HG02759 (cell line): ENCODE measurements at regions not wholly inside any gene's neighbourhood (a gene's known extent, or its start where the extent isn't known, plus 50 kb on each side); places are given as distances from the start of the nearest gene placed in this dataset.
A peak's percentile ranks its signal among the peaks of the same experiment; 100 is the strongest.
"Not testable (repeated sequence)": the region's sequence is repeated elsewhere in the genome, so short reads cannot be mapped to it uniquely, and the experiment has no call there.

Experiments
- ATAC-seq: cut with Tn5 transposase; IDR thresholded peaks from one replicate; pipeline ENCODE4 v1.9.1; 2021; ENCODE audit warnings: mild to moderate bottlenecking, moderate library complexity; ENCODE audit not compliant: unreplicated experiment

DNA sequence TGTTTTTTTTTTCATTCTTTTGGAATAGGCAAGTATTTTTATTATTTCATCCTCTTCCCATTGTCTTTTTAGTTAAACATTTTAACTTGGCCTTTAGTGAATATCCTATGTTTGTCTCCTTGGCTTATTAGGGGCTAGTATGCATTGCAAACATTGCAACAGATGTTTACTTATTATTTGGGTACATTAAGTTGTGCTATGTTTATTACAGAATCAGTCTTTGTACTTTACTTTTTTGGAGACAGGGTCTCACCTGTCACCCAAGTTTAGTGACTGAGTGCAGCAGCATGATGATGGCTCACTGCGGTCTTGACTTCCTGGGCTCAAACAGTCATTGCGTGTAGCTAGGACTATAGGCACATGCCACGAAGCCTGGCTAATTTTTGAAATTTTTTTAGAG, 51.1 kb upstream of the NUDT6 start:
- ATAC-seq, result no peak

DNA sequence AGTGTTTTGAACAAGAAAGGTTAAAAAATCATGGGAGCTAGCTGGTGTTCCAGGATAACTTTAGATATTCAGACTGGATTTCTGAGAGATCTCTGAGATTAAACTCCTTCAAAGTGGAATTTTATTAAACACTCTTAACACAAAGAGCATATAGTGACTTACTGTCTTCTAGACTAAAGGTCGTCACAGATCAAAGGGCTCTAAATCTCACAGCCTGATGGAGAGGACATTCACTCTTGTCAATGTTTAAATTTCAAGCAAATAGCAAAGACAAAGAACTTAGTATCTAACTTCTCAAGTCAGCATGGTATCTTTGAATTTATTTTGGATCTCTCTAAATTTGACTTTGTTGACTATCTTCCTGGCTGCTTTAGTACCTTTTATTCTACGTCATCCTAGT, 53.7 kb upstream of the NUDT6 start:
- no peak for ATAC-seq

DNA sequence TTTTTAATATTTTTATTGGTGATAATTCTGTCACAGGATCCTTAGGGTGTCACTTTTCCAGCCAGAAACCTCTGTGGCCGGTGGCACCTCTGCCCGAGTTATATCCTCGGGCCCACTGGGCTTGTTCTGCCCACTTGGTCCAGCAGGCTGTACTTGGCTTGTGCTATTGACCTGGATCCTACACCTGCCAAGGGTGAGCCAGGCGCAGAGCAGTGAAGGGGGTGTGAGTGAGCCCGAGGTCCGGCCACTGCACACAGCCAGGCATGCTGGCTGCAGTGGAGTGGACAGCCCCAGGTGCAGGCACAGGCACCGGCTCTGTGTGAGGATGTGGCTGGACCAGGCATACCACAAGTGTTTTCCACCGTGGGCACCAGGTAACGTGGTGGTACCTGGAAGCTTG, 54.7 kb upstream of the NUDT6 start:
- ATAC-seq, result no peak

DNA sequence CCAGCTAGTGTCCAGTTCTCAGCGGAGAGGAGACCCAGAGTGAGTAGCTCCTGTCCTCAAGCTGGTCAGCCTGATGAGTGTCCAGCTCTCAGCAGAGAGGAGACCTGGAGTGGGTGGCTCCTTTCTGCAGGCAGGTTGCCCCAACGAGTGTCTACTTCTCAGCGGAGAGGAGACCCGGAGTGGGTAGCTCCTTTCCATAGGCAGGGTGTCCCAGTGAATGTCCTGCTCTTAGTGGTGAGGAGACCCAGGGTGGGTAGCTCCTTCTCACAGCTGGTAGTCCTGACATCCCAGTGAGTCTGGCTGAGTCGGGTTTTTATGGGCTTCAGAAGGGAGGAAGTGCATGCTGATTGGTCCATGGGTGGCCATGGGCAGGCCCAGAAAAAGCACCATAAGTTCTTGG, 55.7 kb upstream of the NUDT6 start:
- ATAC-seq, result no peak

DNA sequence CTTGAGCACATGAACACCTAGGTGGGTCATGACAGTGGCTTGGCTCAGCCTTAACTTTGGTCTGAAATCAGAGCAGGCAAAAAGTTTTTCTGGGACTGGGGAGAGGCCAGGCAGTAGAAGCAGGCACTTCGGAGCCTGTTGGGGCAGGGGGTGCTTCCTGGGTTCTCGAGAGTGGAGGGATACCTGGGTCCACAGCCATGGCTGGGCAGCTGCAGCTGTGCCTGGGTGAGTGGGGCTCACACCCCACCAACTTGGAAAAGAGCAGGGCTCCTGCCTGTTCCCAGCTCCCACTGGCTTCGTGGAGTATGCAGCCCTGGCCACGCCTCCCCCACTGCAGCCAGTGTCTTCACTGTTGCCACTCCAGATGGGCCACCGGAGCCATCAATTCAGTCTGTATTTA, 56.4 kb upstream of the NUDT6 start:
- ATAC-seq, result no peak

DNA sequence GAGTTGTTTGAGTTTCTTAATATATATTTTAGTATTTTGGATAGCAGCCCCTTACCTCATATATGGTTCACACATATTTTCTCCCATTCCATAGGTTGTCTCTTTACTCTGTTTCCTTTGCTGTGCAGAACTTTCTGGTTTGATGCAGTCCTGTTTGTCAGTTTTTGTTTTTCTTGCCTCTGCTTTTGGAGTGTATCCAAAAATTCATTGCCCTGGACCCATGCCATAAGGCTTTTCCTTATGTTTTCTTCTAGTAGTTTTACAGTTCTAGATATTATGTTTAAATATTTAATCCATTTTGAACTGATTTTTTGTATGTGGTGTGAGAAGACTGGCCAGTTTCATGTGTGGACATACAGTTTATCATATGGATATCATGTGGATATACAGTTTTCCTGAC, 58.5 kb upstream of the NUDT6 start:
- ATAC-seq, result no peak

DNA sequence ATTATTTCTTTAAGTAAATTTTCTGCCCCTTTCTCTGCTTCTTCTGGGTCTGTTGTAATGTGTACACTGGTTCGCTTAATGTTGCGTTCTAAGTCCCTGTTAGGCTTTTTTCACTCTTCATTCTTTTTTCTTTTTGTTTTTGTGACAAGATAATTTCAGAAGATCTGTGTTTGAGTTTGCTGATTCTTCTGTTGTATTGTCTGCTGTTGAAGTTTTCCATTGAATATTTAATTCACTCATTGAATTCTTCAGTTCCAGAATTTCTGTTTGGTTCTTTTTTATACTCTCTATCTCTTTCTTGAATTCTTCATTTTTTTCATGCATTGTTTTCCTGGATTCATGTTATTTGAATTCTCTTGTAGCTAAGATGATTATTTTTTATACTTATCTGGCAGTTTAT, 66.3 kb upstream of the NUDT6 start:
- no peak for ATAC-seq

DNA sequence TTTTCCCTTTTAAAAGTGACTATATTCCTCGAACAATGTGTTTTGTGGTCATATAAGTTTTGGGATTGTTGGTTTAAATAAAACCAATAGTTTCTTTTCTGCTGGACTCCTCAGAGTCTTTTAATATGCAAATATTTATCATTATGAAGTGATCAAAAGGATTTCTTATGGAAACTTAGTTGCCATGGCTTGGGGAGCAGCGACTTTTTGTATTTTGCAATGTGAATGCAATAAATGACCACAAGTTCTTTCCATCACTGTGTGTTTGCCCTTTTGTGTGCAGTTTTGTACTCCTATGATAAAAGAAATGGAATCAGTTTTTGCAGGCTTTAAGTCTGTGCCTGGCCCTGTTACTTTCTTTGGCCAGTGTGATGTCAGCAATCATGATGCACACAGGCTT, 68.5 kb upstream of the NUDT6 start:
- ATAC-seq, result no peak

DNA sequence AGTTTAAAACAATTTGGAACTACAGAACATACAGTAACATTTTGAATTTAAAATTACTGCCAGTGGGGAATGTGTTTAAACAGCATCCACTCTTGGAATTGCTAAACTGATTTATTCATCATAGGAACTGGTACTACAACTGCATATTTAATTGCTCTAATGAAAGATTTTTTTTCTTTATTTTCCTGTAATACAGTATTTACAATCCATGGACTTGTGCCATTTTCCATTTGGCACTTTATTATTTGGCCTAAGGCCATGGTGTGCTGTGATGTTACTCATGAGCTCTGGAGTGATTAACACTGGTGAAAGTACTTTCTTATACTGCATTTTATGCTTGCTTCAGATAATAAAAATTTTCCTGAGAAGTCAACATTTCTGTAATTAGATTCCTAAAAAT, 69.7 kb upstream of the NUDT6 start:
- no peak for ATAC-seq

DNA sequence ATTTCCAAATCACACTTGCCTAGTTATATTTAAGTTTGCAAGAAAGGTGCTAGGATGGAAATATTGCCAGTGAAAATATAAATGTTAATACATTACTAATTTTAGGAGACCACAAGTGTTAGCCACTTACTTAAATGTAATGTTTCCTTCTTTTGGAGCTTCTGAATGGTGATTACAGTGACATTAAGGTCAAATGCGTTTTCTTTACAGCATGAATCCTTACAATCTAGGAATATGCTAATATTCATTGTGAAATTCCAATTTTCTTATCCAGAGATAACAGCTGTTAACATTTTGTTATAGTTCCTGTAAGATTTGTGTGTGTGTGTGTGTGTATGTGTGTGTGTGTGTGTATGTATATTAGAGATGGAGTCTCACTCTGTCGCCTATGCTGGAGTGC, 70.2 kb upstream of the NUDT6 start:
- ATAC-seq, result no peak

DNA sequence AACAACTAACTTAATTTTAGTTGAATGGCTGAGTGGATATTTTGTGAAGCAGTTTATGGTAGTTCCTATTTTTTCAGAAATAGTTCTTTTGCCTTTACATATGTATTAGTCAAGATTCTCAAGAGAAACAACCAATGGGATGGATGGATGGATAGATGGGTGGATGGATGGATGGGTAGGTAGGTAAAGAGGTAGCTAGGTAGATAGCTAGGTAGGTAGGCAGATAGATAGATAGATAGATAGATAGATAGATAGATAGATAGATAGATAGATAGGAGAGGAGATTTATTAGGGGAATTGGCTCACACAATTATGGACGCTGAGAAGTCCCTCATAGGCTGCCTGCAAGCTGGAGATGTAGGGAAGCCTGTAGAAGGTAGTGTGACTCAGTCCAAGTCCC, 74.0 kb upstream of the NUDT6 start:
- ATAC-seq, result no peak

DNA sequence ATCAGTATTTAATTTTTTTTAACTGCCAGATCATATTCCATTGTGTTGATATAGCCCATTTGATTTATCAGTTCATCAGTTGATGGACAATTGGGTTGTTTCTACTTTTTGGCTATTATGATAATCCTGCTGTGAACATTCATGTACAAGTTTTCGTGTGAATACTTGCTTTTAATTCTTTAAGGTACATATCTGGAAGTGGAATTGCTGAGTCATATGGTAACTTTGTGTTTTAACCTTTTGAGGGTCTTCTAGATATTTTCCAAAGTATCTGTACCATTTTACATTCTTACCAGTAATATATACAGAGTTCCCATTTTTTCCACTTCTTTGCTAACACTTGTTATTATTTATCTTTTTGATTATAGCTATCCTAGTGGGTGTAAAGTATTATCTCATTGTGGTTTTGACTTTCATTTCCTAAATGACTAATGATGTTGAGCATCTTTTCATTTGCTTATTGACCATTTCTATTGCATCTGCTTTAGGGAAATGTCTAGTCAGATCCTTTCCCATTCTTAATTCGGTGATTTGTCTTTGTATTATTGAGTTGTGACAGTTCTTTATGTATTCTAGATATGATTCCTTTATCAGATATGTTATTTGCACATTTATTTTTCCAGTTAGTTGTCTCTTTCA, 75.2 kb upstream of the NUDT6 start:
- peak; percentile 66 for ATAC-seq

DNA sequence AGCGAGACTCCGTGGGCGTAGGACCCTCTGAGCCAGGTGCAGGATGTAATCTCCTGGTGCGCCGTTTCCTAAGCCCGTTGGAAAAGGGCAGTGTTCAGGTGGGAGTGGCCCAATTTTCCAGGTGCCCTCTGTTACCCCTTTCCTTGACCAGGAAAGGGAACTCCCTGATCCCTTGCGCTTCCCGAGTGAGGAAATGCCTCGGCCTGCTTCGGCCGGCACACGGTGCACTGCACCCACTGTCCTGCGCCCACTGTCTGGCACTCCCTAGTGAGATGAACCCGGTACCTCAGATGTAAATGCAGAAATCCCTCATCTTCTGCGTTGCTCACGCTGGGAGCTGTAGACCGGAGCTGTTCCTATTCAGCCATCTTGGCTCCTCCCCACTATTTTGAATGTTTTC, 81.7 kb upstream of the NUDT6 start:
- not testable (repeated sequence) for ATAC-seq

DNA sequence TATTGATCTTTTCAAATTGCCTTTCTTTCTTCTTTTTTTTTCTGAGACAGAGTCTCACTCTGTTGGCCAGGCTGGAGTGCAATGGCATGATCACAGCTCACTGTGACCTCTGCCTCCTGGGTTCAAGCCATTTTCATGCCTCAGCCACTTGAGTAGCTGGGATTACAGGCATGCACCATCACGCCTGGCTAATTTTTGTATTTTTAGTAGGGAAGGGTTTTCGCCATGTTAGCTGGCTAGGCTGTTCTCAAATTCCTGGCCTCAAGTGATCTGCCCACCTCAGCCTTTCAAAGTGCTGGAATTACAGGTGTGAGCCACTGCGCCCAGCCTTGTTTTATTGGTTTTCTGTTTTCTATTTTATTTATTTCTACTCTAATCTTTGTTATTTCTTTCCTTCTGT, 82.7 kb upstream of the NUDT6 start:
- ATAC-seq, result not testable (repeated sequence)

DNA sequence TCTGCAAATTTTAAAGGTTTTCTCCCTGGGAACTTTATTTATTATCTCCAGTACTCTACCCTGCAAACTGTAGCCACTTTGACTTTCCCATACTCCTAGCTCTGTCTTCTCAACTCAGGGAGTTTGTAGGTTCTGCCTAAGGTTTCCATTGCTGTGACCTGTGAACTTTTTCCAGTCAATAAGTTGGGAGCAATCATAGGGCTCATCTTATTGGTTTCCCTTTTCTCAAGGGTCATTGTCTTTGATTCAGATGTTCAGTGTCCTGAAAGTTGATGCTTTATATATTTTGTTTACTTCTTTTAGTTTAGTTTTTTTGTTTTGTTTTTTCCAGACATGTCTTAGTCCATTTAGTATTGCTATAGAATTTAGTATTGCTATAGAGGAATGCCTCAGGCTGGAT, 85.3 kb upstream of the NUDT6 start:
- ATAC-seq, result no peak

DNA sequence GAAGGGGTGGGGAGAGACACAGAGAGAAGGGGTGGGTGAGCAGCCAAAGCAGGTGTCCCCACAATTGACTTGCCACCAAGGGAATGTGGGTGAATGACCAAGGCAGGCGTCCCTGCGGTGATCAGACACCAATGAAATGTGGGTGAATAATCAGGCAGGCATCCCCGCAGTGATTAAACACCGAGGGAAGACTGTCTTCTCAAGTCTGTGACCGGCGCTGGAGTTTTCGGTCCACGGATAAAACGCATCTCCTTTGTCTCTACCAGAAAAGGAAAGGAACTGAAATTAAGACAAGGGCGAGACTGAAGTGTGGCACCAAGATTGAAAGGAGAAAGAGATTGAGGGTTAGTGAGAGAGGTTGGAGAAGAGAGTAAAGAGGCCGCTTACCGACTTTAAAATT, 90.0 kb upstream of the NUDT6 start:
- ATAC-seq, result not testable (repeated sequence)

DNA sequence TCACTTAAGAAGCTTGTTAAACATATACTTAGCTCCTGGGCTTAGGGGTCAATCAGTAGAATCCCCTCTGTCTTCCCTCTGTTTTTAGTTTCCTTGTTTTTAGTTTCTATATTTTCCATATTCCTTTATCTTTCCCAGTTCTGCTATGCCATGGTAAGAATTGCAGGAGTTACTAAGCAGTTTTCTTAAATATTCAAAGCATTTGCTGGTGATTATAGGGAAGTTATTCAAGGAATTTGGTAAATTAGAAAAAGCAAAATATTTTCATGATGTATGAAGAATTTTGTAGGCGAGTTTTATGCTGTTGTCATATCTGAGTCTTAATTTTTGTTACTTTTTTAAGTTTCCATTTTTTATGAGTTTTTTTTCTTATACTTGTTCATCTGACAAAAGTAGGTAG, 91.6 kb upstream of the NUDT6 start:
- ATAC-seq, result no peak

DNA sequence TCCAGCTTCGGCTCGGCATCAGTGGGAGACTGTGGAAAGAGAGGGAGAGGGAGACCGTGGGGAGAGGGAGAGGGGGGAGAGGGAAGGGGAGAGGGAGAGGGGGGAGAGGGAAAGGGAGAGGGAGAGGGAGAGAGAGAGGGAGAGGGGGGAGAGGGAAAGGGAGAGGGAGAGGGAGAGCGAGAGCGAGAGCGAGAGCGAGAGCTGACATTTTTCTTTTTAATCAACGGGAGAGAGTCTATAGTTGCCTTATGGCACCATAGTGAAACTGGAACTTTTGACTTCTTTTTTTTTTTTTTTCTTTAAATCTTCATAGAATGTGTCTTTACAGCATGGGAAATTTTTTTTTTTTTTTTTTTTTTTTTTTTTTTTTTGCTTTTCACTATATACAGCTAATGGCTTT, 94.7 kb upstream of the NUDT6 start:
- no peak for ATAC-seq

DNA sequence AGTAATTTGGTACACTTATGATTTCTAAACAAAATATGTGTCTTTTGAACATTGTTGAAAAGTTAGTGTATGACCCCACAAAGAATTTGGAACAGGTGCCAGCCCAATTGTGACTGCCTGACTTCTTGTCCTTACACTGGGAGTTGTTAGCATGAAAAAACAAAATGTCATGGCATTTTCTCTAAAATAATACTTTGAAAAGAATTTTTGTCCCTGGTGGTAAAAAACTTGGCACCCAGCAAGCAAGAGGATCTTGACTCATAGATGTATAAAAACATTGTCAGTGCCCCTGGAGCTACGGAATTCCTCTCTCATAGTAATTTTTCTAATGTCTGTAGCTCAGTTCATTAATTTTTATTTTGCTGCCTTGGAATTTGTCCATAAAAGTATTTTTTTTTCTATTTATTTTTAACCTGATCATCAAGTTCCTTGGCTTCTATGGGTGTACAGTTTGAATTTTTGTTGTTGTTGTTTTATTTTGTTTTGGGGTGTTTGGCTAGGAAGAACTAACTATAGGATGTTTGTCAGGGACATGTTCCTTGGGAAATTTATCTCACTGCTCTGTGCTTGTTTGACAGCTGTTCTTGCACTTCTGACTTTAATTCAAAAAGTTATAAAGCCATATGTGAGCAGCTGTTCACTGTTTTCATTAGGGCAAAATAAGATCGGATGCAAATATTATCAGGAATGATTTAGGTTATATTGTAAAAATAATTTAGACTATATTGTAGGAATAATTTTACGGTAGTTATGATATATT, 95.4 kb upstream of the NUDT6 start:
- ATAC-seq, result no peak

DNA sequence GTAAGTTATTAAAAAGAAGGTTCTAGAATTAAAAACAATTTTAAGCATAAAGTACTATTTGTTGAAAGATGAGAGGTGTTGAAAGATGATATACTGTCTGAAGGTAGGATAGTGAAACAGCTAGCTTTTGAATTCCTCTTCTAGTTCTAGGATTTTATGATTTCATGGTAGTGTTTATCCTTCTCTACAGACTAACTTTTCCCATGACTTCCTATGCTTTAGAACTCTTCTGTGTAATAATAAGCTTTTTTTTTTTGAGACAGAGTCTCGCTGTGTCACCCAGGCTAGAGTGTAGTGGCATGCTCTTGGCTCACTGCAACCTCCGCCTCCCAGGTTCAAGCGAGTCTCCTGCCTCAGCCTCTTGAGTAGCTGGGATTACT, 96.0 kb upstream of the NUDT6 start:
- no peak for ATAC-seq

DNA sequence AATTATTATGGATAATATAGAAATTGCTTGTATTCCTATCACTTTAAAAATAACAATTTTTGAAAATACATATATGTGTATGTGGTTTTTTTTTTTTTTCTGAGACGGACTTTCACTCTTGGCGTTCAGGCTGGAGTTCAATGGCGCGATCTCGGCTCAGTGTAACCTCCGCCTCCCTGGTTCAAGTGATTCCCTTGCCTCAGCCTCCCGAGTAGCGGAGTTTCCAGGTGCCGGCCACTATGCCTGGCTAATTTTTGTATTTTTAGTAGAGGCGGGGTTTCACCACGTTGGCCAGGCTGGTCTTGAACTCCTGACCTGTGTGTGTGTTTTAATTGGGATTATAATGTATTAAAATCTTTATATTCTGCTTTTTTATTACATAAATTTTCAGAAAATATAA, 97.9 kb upstream of the NUDT6 start:
- no peak for ATAC-seq

DNA sequence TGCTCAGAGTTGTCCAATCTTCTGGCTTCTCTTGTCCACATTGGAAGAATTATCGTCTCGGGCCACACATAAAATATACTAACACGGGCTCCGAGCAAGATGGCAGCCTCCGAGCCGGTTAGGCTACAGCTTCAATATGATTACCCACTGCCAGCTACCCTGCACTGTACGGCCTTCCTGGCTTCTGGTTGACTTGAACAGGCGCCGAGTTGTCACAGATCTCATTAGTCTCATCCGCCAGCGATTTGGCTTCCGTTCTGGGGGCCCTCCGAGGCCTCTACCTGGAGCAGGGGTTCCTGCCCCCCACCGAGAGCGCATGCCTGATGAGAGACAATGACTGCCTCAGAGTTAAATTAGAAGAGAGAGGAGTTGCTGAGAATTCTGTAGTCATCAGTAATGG, 101.2 kb upstream of the NUDT6 start:
- ATAC-seq, result no peak

DNA sequence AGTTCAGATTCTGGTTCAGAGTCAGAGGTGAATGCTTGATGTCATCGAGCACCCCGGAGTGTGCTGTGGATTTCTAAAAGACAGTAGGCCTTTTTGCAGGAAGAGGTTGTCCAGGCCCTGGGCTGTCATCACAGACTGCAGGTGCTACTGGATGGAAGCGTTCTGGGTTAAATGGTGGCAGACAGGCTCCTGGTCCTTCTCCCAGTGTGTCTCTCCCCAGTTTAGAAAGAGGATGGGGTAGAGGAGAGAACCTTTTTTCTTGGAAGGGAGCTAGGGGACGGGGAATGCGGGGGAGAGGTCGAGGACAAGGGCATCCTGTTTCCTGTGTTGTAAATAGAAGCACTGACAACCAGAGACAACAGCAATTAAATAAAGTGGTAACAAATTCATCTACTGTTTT, 102.3 kb upstream of the NUDT6 start:
- ATAC-seq, result no peak
